HG02588 (cell line): ENCODE measurements at regions not wholly inside any gene's neighbourhood (a gene's known extent, or its start where the extent isn't known, plus 50 kb on each side); places are given as distances from the start of the nearest gene placed in this dataset.

ENCODE experiments used
- ATAC-seq: cut with Tn5 transposase; IDR thresholded peaks from one replicate; pipeline ENCODE4 v1.9.1; 2021; ENCODE audit warnings: mild to moderate bottlenecking, moderate library complexity; ENCODE audit not compliant: unreplicated experiment

GRCh38 chr20:11032611-11033010, 358.8 kb upstream of the JAG1 start:
- ATAC-seq = no peak

- ATAC-seq = no peak
These were observed 360.2 kb upstream of the JAG1 start for GRCh38 chr20:11034025-11034424.

GRCh38 chr20:11035211-11035610, 361.4 kb upstream of the JAG1 start:
- ATAC-seq = no peak

DNA sequence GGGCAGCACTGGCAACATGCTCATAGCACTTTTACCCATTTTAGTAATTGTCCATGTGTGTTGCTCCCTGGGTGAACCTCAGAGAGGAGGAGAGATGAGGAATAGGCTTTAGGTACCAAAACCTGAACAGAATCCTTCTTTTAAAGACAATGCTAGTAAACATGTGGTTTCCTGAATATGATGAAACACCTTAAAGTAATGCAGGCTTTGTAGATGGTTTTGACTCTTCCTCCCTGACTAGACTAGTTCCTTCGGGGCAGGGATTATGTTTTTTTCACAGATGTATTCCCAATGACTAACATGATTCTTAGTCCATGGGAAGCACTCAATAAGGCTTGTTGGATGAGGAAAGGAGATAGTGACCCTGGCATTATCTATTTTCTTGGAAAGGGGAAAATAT, 367.6 kb upstream of the JAG1 start:
- ATAC-seq = no peak

DNA sequence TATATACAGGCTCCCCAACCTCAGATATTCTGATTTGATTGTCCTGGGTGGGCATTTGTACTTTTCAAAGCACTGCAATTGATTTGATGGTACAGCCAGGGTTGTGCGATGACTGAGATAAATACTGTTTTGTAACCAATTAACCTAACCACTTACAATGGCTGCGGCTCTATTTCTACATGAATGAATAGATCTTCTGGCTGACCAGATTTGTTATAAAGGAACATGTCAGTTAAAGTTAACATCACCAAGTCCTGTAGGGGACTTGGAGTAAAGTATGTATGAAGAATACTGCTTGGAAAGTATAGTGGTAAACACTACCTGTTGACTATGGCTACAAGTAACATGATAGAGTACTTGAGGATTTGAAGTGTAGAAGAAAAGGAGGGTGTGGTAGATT, 369.2 kb upstream of the JAG1 start:
- ATAC-seq = no peak

DNA sequence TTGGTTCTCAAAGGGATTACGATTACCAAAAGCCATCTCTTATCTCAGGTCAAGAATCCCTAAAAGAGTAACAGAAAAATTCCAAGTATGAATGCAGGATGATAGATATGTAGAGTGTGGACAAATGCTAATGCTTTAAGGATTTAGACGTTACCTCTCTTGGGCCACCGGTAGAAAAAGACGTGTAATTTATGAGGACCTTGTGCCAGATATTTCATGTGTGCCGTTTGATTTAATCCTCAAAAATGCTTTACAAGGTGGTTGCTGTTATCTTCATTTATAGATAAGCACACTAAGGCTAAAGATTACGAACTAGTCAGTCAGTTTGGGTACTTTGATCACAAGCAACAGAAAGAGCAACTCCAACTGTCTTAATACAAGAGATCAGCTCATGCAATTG, 370.8 kb upstream of the JAG1 start:
- ATAC-seq = no peak

DNA sequence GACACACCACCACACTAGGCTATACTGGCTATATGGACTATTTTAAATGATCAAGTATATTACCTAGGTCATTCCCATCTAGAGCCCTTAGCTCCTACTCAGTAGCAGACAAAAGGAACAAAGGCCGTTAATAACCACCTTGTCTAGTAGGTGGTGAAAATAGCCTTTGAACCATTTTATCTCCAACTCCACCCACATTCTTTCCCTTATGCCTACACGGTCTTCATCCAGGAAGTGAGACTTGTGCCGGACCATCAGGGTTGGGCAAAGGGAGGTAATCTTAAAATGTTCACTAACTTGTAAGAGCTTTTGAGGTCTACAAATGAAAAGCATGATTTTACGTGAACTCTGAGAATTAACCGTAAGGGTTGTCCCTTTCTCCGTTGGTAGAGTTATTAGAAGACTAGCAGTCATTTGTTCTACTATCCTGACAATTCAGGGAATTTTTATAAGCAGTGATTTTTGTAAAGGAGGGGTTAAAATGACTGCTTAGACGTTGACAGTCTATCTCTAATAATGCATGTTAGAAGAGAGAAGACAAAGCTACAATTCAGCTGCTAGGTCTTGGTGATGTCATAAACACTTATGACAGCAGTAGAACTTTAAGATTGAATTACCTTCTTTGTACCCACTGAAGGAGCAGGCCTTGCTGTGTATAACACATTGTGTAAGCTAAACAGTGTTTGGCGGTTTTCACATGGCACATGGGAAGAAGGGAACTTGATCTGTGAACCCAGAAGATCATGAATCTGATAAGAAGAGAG, 371.8 kb upstream of the JAG1 start:
- ATAC-seq = no peak

DNA sequence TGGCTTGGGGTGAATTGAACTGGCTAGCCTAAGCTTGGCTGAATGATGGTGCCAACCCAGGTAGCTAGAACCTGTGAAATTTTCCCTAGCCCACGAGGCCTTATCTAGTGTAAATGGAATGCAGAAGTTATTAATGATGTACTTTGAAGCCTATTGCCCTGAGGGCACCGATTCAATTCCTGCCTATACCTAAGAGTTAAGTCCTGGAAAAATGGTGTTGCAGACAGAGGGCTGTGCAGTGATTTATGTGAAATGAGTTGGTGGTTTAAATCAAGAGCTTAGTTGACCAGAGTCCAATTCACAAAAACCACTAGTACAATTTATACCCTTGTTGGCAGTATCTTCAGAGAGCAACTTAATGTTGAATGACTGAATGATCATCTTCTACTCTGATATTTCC, 373.8 kb upstream of the JAG1 start:
- ATAC-seq = no peak

DNA sequence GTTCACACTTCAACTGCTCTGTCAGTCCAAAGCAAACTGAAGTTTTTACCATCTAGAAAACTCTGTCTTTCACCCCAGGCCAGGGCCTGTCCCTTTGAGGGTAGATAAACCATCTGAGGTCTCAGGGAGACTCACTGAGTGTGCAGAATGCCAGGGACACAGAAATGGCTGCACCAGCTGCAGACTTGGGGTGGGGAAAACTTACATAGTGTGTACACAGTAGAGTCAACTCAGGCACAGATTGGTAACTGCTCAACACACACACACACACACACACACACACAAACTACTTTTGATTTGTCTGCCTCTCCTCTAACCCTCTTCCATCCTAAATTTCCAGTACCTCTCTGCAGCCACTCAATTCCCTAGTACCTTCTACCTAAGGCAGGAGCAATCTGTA, 374.9 kb upstream of the JAG1 start:
- ATAC-seq = no peak

DNA sequence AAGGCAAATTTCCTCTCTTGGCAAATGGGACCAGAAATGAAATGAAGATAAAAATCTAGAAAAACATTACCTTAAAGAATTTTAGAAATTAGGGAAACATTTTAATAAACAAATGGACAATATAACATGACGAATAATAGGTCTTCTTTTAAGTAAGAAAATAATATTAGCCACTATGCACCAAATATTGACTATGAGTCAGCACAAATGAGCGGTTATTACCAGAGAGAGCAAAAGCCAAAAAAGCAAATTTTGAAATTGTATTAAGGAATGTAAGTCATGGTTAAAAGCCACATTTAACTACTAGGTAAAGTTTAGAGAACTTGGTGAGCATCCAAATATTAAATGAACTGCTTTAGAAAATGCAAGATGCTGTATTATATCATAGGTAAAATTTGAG, 376.6 kb upstream of the JAG1 start:
- no peak for ATAC-seq

GRCh38 chr20:11051136-11051535, 377.3 kb upstream of the JAG1 start:
- no peak for ATAC-seq

- no peak for ATAC-seq
These were observed 379.5 kb upstream of the JAG1 start for GRCh38 chr20:11053310-11053709.

- ATAC-seq = no peak
These were observed 380.6 kb upstream of the JAG1 start for GRCh38 chr20:11054266-11054993.

DNA sequence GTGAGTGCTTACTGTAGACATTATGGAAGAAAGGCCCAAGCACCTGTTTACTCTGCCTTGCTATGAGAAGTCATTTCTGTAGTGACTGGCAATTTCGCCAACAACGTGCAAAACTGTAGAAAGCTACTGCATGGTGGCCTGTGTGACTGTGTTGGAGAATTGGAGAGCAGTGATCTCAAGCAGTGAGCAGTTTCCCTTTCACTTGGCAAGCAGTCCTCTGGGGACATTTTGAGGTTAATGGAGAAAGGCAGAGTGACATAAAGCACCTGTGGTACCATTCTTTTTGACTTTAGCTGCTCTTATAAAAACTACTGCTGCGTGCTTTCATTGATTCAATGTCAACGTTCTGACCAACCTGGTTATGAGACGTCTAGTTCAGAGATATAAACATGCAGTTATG, 382.6 kb upstream of the JAG1 start:
- ATAC-seq = no peak

GRCh38 chr20:11057624-11058023, 383.8 kb upstream of the JAG1 start:
- no peak for ATAC-seq

DNA sequence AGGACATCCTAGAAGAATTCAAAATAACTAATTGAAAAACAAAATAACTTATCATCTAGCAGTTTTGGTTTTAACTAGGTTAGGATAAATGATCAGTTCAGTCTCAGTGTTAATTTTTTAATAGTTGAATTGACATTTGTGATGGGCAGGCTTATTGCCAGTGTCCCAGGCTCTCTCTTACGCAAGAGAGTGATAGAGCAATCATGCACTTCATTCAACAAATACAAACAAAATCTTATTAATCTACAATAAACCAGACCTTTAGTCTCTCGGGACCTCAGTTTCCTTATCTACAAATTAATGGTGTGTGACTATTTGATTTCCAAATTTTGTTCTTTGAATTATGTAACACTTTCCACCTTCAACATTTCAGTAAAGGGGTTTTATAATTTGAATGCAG, 385.9 kb upstream of the JAG1 start:
- no peak for ATAC-seq

DNA sequence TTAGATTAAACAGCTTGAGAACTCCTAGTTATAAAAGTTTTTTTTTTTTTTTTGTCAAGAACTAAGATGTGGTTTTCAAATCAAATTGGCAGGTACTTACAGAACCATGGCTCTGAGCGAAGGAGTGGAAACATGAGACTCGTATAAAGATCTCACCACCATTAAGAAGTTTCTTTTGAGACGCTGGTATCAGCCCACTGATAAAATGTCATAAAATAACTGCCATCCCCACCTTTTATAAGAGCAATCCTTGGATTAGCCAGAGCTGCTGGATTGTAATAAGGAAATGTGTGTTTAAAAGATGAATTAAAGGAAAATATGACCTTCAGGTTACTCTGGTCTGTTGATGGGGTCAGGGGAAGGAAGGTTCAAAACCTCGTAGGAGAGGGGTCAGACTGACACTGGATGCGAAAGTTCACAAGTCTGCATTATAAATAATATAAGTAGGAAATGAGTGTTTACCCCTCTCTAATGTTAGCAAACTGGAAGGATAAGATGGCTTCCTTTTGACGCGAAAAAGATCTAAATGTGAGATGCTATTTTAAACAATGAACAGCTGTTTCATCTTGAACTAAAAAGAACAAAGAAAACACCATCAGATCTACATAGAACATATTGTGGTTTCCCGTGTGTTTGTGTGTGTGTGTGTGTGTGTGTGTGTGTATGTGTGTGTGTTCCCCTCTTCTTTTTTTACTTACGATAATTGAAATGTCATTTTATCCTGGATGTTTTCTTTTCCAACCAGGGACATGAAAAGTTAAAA, 386.8 kb upstream of the JAG1 start:
- no peak for ATAC-seq

DNA sequence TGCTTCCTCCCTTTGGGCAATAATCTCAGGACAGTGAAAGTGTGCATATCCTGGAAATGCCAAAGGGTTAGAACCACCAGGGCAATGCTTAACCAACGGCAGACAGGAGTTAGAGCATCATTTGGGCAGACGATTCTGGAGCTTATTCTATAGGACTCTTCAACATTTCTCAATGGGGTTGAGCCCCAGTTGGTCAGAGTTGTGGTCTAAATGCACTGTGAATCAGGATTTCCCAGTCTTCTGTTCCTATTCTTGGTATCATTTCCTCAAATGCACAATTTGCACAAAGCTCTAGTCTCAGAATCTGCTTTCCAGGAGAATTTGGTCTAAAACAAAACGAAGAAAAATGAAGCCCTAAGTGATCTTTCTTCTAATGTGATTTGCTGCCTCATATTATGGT, 389.6 kb upstream of the JAG1 start:
- no peak for ATAC-seq

DNA sequence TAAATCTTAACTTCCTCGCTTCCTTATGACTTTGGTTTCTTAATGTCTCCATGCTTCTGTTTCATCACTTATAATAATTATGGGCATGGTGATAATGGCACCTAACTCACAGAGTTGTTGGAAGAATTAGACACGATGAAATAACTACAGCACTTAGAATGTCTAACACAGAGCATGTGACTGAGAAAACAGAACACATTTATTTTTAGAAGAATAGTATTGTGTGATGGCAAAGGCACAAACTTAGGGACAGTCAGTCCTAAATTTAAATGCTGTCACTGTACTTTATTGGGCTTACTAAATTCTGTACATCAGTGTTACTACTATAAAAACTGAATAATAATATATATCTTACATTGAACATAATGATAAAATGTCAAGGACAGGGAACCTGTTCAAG, 391.1 kb upstream of the JAG1 start:
- ATAC-seq = no peak

DNA sequence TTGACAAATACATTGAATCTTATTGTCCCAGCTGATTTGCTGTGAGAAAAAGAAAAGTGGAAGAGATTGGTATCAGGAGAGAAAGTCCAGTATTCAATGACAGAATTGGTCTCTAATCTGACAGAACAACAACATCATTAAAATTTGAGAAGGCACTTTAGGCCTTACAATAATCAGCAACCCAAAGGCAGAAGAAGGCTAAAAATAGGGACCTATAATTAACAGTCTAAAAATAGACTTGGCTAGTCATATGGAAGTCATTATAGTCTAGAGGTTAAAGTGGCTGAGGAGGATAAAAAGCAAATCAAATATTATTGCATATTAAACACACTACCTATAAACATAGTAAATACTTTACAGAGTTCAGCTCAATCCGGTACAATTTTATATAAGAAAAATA, 393.6 kb upstream of the JAG1 start:
- ATAC-seq = no peak

DNA sequence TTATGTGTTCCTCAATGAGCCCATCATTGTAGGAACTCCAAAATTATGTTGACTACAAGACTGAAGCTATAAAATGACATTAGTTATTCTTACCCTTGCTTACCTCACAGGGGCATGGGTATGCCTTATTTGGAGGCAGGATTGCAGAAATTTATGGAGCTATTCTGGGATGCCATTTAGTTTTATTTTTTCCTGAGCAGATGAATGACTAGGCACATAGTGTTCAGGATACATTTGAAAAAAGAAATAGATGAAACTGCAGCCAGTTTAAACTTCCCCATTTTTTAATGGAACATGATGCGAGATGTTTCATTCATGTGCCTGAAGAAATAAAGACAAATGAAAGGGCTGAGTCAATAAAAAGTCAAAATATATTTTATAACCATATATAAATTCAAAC, 399.2 kb upstream of the JAG1 start:
- ATAC-seq = no peak
